ENCODE measurements at regions not wholly inside any gene's neighbourhood (a gene's known extent, or its start where the extent isn't known, plus 50 kb on each side); places are given as distances from the start of the nearest gene placed in this dataset.
"Not testable (repeated sequence)": the region's sequence is repeated elsewhere in the genome, so short reads cannot be mapped to it uniquely, and the experiment has no call there.

GRCh38 chr2:109669731-109670130 is 55.6 kb downstream of the SOWAHC start:
- no peak for DNase-seq

GRCh38 chr2:109670556-109671411 is 56.6 kb downstream of the SOWAHC start:
- DNase-seq = no peak

- DNase-seq = no peak
Measured at GRCh38 chr2:109674894-109675534, 60.9 kb downstream of the SOWAHC start.

DNA sequence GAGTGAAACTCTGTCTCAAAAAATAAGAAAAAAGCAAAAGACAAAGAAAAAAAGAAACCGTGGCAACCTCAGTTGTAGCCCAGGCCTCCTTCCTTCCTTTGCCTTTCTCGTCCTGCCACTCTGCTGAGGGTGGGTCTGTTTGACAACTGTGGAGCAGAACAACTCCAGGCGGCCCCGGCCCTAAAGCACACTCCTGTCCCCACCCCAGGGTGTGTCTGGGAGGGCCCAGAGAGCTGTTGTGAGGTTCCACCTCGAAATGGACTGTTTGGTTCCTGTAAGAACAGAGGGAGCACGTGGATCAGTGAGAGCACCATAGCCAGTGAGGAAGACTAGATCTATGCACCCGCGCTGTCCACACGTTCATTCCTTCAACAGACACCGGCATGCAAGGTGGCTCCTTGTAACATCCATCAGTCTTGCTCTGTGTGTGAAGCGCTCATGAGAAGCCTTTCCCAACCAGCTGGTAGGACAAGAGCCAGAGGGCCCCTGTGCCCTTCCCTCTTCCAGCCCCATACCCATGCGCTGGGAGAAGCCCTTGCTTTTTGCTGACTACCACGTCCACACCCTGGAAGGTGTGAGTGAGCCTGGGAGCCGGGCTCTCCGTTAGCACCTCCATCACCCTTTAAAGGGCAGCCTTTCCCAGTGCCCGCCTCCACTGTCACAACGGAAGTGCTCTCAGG is 61.6 kb downstream of the SOWAHC start:
- DNase-seq = no peak

GRCh38 chr2:109676346-109676902 is 62.3 kb downstream of the SOWAHC start:
- DNase-seq = no peak

GRCh38 chr2:109677121-109677731 is 63.1 kb downstream of the SOWAHC start:
- not testable (repeated sequence) for DNase-seq

DNA sequence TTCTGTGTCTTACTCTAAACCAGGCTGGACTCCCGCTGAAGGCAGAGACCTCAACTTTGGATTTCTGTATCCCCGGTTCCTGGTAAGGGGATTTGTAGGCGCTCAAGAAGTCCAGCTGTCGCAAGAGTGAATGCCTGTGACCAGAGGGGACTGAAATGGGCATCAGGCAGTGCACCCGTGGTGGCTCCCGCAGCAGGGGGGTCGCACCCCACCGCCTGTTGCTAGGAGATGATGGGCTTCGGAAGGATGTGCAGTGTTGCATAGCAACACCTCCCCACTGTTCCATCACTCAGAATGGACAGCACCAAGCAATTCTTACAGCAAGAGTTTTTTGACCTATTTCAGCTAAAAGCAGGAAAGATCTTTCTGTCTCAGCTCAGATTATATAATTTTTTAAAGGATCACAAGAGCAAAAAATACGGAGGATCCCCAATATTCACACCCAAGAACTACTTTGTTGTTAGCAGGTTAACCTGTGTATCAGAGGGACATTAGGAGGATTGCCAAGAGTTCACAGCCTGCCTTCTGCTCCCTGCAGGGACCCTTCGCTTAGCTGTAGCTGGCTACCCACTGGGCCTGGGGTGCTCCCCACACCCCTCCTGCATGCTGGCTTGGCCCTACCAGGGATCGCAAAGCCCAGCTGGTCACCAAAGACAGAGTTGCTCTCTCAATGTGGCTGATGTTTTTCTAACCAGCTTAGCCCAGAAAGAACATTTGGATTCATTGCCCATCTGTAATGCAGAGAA is 63.8 kb downstream of the SOWAHC start:
- DNase-seq = no peak

DNA sequence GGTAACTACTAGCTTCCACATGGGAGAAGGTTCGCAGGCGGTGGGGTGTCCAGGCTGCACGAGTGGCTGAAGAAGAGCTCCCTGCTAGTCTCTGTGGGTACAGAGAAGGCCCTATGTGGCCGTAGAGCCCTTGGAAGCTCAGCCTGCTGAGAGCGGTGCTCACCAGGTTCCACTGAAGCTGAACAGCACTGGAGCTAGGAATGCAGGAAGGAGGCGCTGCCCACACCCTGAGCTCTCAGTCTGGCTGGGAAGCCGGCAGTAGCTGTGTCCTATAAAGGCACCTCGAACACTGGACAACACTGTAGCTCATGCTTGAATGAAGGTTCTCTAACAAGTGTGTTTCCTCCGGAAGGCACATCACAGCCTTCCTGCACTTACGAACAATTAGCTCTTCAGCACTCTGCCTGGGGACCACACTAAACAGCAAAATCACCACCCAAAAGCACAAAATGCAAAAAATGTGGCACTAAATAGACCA is 64.6 kb downstream of the SOWAHC start:
- not testable (repeated sequence) for DNase-seq

GRCh38 chr2:109679225-109679624 is 65.1 kb downstream of the SOWAHC start:
- no peak for DNase-seq

DNA sequence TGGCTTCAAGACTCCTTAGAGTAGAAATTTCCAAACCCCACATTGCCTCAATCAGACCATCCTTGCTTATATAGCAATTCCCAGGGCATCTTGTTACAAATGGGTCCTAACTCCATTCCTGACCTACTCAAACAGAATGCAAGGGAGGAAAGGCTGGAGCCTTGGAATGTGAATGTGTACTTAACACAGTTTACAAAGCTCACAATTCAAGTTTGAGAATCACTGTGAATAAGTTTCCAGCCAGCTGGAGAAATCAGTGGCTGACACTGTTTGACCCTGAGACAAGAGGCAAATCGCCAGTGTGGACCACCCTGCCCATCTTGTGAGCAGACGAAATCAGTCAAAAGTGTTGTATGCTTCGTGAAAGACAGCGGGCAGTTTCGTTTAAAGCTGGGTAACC is 65.5 kb downstream of the SOWAHC start:
- DNase-seq = no peak

DNA sequence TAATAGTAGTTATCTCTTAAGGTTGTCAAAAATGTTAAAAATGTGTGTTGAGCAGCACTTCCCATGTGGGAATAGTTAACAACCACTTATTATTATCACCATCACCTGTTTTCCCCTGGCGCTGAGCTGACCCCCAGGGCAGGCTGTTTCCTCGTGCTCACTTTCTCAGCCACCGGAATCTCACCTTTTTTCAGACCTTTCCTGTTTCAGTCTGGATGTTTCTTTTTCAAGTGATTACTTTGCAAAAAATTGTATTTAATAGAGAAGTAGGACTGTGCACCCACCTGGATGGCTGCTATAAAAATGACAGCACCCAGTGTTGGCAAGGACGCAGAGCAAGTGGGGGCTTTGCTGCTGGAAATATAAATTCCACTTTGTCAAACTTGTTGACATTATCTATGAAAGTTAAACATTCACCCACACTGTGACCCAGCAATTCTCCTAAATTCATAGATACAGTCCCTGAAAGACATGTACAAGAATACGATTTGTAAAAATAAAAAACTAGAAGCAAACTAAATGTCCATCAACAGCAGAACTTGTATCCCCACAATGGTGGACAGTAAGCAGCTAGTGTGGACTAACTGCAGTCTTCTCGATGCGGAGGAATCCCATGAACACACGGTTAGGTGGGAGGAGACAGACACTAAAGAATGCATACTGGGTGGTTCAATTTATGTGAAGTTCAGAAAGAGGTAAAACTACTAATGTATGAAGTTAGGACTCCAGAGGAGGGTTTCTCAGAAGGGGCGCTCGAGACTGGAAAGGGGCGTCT is 66.5 kb downstream of the SOWAHC start:
- DNase-seq = no peak

DNA sequence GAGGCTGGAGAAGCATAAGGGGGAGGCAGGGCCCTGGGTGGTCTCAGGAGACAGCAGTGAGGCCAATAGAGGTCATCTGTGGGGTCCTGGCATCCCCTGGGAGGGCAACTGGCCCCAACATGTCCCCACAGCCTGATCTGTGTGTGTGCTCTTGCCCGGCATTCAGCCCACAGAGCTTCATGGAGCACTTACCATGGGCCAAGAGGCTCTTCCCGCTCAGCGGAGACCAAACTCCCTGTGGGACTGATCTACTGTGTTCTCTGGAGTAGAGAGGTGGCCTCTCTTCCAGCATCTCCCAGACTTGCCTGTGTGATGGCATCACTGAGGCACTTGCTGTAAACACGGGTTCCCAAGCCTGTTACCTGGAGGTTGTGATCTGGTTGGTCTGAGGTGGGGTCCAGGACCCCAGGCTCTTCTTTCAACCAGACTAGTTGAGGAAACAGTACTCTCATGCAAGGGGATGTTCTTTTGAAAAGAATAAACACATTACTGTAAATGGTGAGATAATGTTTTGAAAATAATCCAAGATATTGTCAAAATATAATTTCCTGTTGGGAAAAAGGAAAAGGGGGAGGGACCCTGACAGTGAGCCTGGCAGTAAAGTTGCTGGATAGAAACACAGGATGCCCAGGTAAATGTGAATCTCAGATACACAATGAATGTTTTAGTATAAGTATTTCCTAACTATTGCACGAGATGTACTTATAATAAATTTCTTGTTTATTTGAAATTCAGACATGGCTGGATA is 67.6 kb downstream of the SOWAHC start:
- no peak for DNase-seq

DNA sequence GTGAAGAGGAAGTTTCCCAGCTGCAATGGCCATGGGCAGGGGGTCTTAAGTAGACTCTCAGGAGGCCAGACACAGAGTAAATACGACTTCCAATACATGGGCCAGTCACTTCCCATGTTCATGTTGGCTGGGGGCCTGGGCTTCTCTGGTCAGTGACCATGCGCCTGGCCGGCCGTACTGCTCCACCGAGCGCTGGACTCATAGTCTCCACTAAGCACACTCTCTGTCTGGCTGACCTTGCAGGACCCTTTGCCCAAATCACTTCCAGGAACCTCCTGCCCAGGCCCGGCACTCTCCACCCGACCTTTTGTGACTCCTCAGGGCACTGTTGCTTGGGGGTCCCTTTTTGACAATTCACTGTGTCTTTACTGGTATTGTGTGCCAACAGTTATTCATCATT is 69.3 kb downstream of the SOWAHC start:
- no peak for DNase-seq

- no peak for DNase-seq
Measured at GRCh38 chr2:109685453-109685852, 71.3 kb downstream of the SOWAHC start.

GRCh38 chr2:109686921-109687320 is 72.8 kb downstream of the SOWAHC start:
- no peak for DNase-seq

GRCh38 chr2:109689182-109689930 is 75.2 kb downstream of the SOWAHC start:
- no peak for DNase-seq

- DNase-seq = no peak
Measured at GRCh38 chr2:109689973-109690372, 75.8 kb downstream of the SOWAHC start.

DNA sequence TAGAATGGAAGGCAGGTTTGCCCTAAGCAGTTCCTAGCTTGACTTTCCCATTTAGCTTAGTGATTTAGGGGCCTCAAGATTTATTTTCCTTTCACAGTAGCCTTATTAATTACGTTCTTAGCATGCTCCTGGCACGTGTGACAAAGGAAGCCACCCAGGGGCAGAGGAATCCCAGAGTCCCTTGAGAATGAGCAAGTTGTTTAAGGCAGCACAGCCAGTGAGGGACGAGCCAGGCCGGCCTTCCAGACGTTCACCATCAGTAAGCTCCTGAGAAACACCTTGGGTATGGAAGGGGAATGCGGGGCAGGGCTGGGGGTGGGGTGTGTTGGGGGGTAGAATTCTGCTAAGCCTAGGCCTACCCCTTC is 76.3 kb downstream of the SOWAHC start:
- DNase-seq = no peak

DNA sequence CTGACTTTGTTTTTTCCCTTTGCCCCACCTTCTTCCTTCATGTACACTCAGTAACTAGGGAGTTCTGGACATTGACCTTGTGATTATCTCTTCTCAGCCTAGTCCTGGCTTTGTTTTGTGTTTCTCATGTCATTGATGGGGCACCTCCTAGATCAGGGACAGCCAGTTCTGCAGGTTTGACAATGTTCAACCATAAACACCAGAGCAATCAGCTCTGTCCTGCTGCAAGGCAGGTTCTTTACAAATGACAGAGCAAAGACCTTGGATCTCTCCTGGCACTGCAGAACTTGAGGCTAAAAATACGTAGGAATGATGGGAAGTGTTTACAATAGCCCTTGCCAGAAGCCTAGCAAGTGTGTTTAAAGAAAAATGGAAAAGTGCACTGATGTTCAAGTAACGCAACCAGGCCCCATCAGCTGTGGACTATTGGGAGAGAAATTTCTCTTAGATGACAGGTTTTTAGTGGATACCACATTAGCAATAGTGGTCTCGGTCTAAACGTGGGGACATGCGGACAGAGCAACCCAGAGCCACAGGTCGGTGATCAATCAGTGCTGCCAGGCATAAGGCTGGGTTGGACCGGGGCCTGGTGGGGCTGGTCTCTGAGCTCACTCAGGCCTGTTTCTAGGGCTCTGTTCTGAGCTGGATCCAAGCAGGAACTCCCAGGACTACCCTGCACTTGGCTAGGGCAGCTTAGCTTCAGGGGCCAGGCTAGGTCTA is 76.8 kb downstream of the SOWAHC start:
- DNase-seq = no peak

All from stimulated activated CD4-positive, alpha-beta T cell treated with anti-CD3 and anti-CD28 coated beads, Interleukin-4, amount 100 ng/mL, for 24 hours (primary cell).